ENCODE measurements at regions not wholly inside any gene's neighbourhood (a gene's known extent, or its start where the extent isn't known, plus 50 kb on each side); places are given as distances from the start of the nearest gene placed in this dataset.
"Not testable (repeated sequence)": the region's sequence is repeated elsewhere in the genome, so short reads cannot be mapped to it uniquely, and the experiment has no call there.

GRCh38 chr1:70490153-70490552 is 79.1 kb downstream of the CTH start:
- no peak for DNase-seq (ENCODE audit: low read depth in 2 of 2)

- no peak for DNase-seq (ENCODE audit: low read depth in 2 of 2)
Observed at GRCh38 chr1:70495370-70495769, 84.3 kb downstream of the CTH start.

- DNase-seq (ENCODE audit: low read depth in 2 of 2): no peak
Observed at GRCh38 chr1:70496181-70496580, 85.1 kb downstream of the CTH start.

- DNase-seq (ENCODE audit: low read depth in 2 of 2): no peak
Observed at GRCh38 chr1:70497152-70497551, 86.1 kb downstream of the CTH start.

- no peak for DNase-seq (ENCODE audit: low read depth in 2 of 2)
Observed at GRCh38 chr1:70498666-70499065, 87.6 kb downstream of the CTH start.

GRCh38 chr1:70499695-70500094 is 88.6 kb downstream of the CTH start:
- DNase-seq (ENCODE audit: low read depth in 2 of 2): no peak

- no peak for DNase-seq (ENCODE audit: low read depth in 2 of 2)
Observed at GRCh38 chr1:70503358-70503757, 92.3 kb downstream of the CTH start.

- DNase-seq (ENCODE audit: low read depth in 2 of 2): no peak
Observed at GRCh38 chr1:70504176-70504820, 93.2 kb downstream of the CTH start.

- no peak for DNase-seq (ENCODE audit: low read depth in 2 of 2)
Observed at GRCh38 chr1:70504821-70505193, 93.7 kb downstream of the CTH start.

GRCh38 chr1:70507991-70508390 is 96.9 kb downstream of the CTH start:
- not testable (repeated sequence) for DNase-seq (ENCODE audit: low read depth in 2 of 2)

GRCh38 chr1:70509996-70510876 is 99.2 kb downstream of the CTH start:
- no peak for DNase-seq (ENCODE audit: low read depth in 2 of 2)

- DNase-seq (ENCODE audit: low read depth in 2 of 2): no peak
Observed at GRCh38 chr1:70517444-70517843, 106.4 kb downstream of the CTH start.

GRCh38 chr1:70518106-70518505 is 107.0 kb downstream of the CTH start:
- no peak for DNase-seq (ENCODE audit: low read depth in 2 of 2)

- no peak for DNase-seq (ENCODE audit: low read depth in 2 of 2)
Observed at GRCh38 chr1:70528590-70529333, 117.7 kb downstream of the CTH start.

GRCh38 chr1:70536708-70537366 is 125.8 kb downstream of the CTH start:
- DNase-seq (ENCODE audit: low read depth in 2 of 2): no peak

- DNase-seq (ENCODE audit: low read depth in 2 of 2): no peak
Observed at GRCh38 chr1:70537788-70538187, 126.7 kb downstream of the CTH start.

- no peak for DNase-seq (ENCODE audit: low read depth in 2 of 2)
Observed at GRCh38 chr1:70542030-70542429, 131.0 kb downstream of the CTH start.

- no peak for DNase-seq (ENCODE audit: low read depth in 2 of 2)
Observed at GRCh38 chr1:70542856-70543255, 131.8 kb downstream of the CTH start.

- no peak for DNase-seq (ENCODE audit: low read depth in 2 of 2)
Observed at GRCh38 chr1:70546726-70547125, 135.7 kb downstream of the CTH start.

GRCh38 chr1:70552662-70553566 is 141.8 kb downstream of the CTH start:
- no peak for DNase-seq (ENCODE audit: low read depth in 2 of 2)

GRCh38 chr1:70553567-70553956 is 142.5 kb downstream of the CTH start:
- no peak for DNase-seq (ENCODE audit: low read depth in 2 of 2)

Data from stimulated activated CD4-positive, alpha-beta T cell treated with anti-CD3 and anti-CD28 coated beads, Interleukin-12 subunit alpha, Interleukin-12 subunit beta, amount 100 ng/mL, for 24 hours (primary cell).